GM19324 (cell line): ENCODE measurements at regions not wholly inside any gene's neighbourhood (a gene's known extent, or its start where the extent isn't known, plus 50 kb on each side); places are given as distances from the start of the nearest gene placed in this dataset.

Source experiments
- ATAC-seq: cut with Tn5 transposase; IDR thresholded peaks from one replicate; pipeline ENCODE4 v1.9.1; 2021; ENCODE audit warnings: mild to moderate bottlenecking, moderate library complexity; ENCODE audit not compliant: unreplicated experiment, low FRiP score

DNA sequence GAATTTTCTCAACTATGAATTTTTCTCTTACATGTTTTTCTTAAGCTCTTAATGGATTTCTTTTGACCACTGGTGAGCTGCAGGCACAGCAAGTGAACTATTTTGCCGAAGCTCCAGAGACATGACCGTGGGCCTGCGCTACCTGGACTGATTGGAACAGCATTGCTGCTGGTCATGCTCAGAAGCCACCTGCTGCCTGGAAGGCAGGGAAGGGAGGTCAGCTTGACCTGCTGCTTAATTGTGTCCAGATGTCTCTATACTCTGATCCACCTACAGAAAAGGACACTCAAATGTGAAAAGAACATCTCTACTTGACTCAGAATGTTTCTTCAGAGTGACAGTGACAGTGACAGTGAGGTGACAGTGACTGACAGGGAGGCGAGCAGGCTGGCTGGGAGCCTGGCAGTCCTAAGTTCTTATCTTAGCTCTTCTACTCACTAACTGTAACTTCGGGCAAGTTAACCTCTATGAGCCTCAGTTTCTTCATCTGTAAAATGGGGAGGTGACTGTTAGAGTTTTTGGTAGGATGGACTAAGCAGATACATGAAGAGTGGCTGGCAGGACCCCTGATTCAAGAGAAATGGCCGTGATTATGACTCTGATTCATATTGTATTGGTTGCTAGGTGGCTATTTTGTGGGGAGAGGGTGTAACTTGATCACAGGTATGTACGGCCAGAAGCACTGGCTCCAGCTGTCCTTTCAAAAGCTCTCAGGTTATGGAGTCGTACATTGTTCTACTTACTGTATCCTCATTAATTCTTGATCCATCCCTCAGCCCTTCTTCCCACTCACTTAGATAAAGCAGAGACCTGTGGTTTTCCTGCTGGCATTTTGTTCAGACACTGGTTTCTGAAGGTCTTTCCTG, 54.8 kb upstream of the DLG1 start:
- no peak for ATAC-seq

DNA sequence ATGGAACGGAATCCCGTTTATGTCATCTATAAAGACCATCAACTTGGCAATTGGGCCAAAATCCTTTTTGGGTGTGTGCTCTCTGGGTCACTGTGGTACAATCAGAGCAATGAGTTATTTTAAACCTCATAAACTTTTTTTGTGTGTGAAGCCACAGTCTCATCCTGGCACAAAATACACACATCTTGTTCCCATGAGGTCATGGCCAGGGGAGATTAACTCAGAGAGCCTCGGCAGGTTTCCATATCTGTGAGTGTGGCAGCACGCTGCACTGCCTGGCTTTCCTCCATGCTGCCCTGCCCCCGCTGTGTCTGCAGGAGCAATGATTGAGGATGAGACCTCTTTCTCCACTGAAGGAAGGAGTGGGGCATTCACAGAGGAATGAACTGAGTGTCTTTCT, 54.0 kb upstream of the DLG1 start:
- no peak for ATAC-seq

- ATAC-seq: no peak
These were observed 52.0 kb upstream of the DLG1 start for GRCh38 chr3:197350446-197350845.

DNA sequence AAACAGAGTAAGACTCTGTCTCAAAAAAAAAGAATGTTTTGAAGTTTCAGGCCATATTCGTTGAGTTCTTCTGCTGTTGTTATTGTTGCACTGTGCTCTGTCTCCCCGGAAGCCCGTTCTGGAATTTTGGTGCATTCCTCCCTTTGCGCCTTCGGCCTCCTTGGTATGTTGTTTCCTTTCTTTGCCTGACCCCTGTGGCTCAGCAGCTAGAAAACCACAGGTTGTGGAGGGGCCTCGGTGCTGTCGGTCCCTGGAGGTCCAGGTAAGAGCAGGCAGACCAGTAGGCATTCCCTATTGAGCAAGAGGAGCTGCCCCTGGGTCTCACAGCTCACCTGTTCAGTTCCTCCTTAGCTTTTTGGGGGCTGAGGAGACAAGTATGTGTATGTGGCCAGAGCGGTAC, 51.0 kb upstream of the DLG1 start:
- ATAC-seq: no peak
